ENCODE measurements at regions not wholly inside any gene's neighbourhood (a gene's known extent, or its start where the extent isn't known, plus 50 kb on each side); places are given as distances from the start of the nearest gene placed in this dataset.

- H3K4me1 Mint-ChIP-seq: no peaks in the 10 kb centered on the region
- Histone ChIP-seq H3K36me3 (ENCODE audit: control insufficient read depth in 2 of 3, insufficient read depth in 3 of 3, low read length in 3 of 3) (no peaks in the 10 kb centered on the region), H3K4me1 (ENCODE audit: control insufficient read depth in 2 of 2, insufficient read depth in 2 of 2, low read length in 2 of 2) (no peaks in the 10 kb centered on the region), H3K27ac (ENCODE audit: low read depth, low read length) (no peak overlapping the region), H3K4me3 (ENCODE audit: low read length) (no peak overlapping the region), H3K27me3 (ENCODE audit: control insufficient read depth in 2 of 2, insufficient read depth in 2 of 2, low read length in 2 of 2) (no peaks in the 10 kb centered on the region), H3K9me3 (ENCODE audit: control insufficient read depth in 2 of 3, low read length in 3 of 3) (no peaks in the 10 kb centered on the region)
- H3K9me3 Mint-ChIP-seq: peaks cover 0 to 19% (median 10%) of the 10 kb centered on the region in 11 donors
- intact Hi-C loops (cut with micrococcal nuclease): no loop called here
- no peak overlapping the region for H3K4me3 Mint-ChIP-seq
- H3K27me3 Mint-ChIP-seq: no peaks in the 10 kb centered on the region
- no peak for DNase-seq
- no peak overlapping the region for H3K27ac Mint-ChIP-seq
- CTCF ChIA-PET: no interaction called here
- H3K36me3 Mint-ChIP-seq: no peaks in the 10 kb centered on the region
- POLR2A ChIA-PET: no interaction called here
- ATAC-seq: peak; percentile 80
These were observed 303.0 kb upstream of the PDE4D start for GRCh38 chr5:60196385-60197113.

- no peaks in the 10 kb centered on the region for H3K27me3 Mint-ChIP-seq
- H3K9me3 Mint-ChIP-seq: peaks cover 0 to 20% (median 11%) of the 10 kb centered on the region in 11 donors
- H3K27ac ChIP-seq (ENCODE audit: low read depth, low read length): no peak overlapping the region
- no peaks in the 10 kb centered on the region for H3K4me1 ChIP-seq (ENCODE audit: control insufficient read depth in 2 of 2, insufficient read depth in 2 of 2, low read length in 2 of 2)
- H3K27ac Mint-ChIP-seq: no peak overlapping the region
- ChIA-PET CTCF (no interaction called here), POLR2A (no interaction called here)
- H3K4me3 Mint-ChIP-seq: no peak overlapping the region
- no peaks in the 10 kb centered on the region for H3K36me3 Mint-ChIP-seq
- H3K4me1 Mint-ChIP-seq: no peaks in the 10 kb centered on the region
- no peak for ATAC-seq
- H3K27me3 ChIP-seq (ENCODE audit: control insufficient read depth in 2 of 2, insufficient read depth in 2 of 2, low read length in 2 of 2): no peaks in the 10 kb centered on the region
- no peak overlapping the region for H3K4me3 ChIP-seq (ENCODE audit: low read length)
- DNase-seq: no peak
- H3K36me3 ChIP-seq (ENCODE audit: control insufficient read depth in 2 of 3, insufficient read depth in 3 of 3, low read length in 3 of 3): no peaks in the 10 kb centered on the region
- H3K9me3 ChIP-seq (ENCODE audit: control insufficient read depth in 2 of 3, low read length in 3 of 3): no peaks in the 10 kb centered on the region
- intact Hi-C loops (cut with micrococcal nuclease): no loop called here
These were observed 302.0 kb upstream of the PDE4D start for GRCh38 chr5:60195551-60195950.

- no peak overlapping the region for H3K27ac ChIP-seq (ENCODE audit: low read depth, low read length)
- H3K4me3 ChIP-seq (ENCODE audit: low read length): no peak overlapping the region
- Mint-ChIP-seq H3K27me3 (no peaks in the 10 kb centered on the region), H3K4me3 (no peak overlapping the region), H3K4me1 (no peaks in the 10 kb centered on the region), H3K9me3 (peaks cover 0 to 20% (median 11%) of the 10 kb centered on the region in 11 donors), H3K36me3 (no peaks in the 10 kb centered on the region), H3K27ac (peak overlapping the region in 1 of 9 donors; percentile 13)
- H3K9me3 ChIP-seq (ENCODE audit: control insufficient read depth in 2 of 3, low read length in 3 of 3): no peaks in the 10 kb centered on the region
- DNase-seq: no peak
- no peaks in the 10 kb centered on the region for H3K27me3 ChIP-seq (ENCODE audit: control insufficient read depth in 2 of 2, insufficient read depth in 2 of 2, low read length in 2 of 2)
- ATAC-seq: no peak
- intact Hi-C loops (cut with micrococcal nuclease): no loop called here
- H3K4me1 ChIP-seq (ENCODE audit: control insufficient read depth in 2 of 2, insufficient read depth in 2 of 2, low read length in 2 of 2): no peaks in the 10 kb centered on the region
- POLR2A ChIA-PET: no interaction called here
- H3K36me3 ChIP-seq (ENCODE audit: control insufficient read depth in 2 of 3, insufficient read depth in 3 of 3, low read length in 3 of 3): no peaks in the 10 kb centered on the region
- CTCF ChIA-PET: no interaction called here
These were observed 301.6 kb upstream of the PDE4D start for GRCh38 chr5:60195083-60195482.

- Mint-ChIP-seq H3K27me3 (no peaks in the 10 kb centered on the region), H3K9me3 (peaks cover 0 to 5% (median 0%) of the 10 kb centered on the region in 11 donors), H3K27ac (no peak overlapping the region), H3K4me1 (no peaks in the 10 kb centered on the region), H3K36me3 (no peaks in the 10 kb centered on the region), H3K4me3 (no peak overlapping the region)
- intact Hi-C loops (cut with micrococcal nuclease): no loop called here
- H3K4me1 ChIP-seq (ENCODE audit: control insufficient read depth in 2 of 2, insufficient read depth in 2 of 2, low read length in 2 of 2): no peaks in the 10 kb centered on the region
- no peak overlapping the region for H3K27ac ChIP-seq (ENCODE audit: low read depth, low read length)
- H3K4me3 ChIP-seq (ENCODE audit: low read length): no peak overlapping the region
- DNase-seq (no peak), ATAC-seq (no peak)
- H3K36me3 ChIP-seq (ENCODE audit: control insufficient read depth in 2 of 3, insufficient read depth in 3 of 3, low read length in 3 of 3): no peaks in the 10 kb centered on the region
- H3K27me3 ChIP-seq (ENCODE audit: control insufficient read depth in 2 of 2, insufficient read depth in 2 of 2, low read length in 2 of 2): no peaks in the 10 kb centered on the region
- ChIA-PET POLR2A (no interaction called here), CTCF (no interaction called here)
- H3K9me3 ChIP-seq (ENCODE audit: control insufficient read depth in 2 of 3, low read length in 3 of 3): no peaks in the 10 kb centered on the region
These were observed 291.9 kb upstream of the PDE4D start for GRCh38 chr5:60185231-60186099.

GRCh38 chr5:60184606-60185005, 291.1 kb upstream of the PDE4D start:
- H3K27me3 Mint-ChIP-seq: no peaks in the 10 kb centered on the region
- POLR2A ChIA-PET: no interaction called here

GRCh38 chr5:60183881-60184280, 290.4 kb upstream of the PDE4D start:
- Mint-ChIP-seq H3K9me3 (peaks cover 0 to 5% (median 0%) of the 10 kb centered on the region in 11 donors), H3K4me1 (no peaks in the 10 kb centered on the region), H3K36me3 (no peaks in the 10 kb centered on the region), H3K4me3 (no peak overlapping the region), H3K27me3 (no peaks in the 10 kb centered on the region), H3K27ac (no peak overlapping the region)
- no peak for ATAC-seq
- intact Hi-C loops (cut with micrococcal nuclease): no loop called here
- ChIA-PET POLR2A (no interaction called here), CTCF (no interaction called here)
- Histone ChIP-seq H3K36me3 (ENCODE audit: control insufficient read depth in 2 of 3, insufficient read depth in 3 of 3, low read length in 3 of 3) (no peaks in the 10 kb centered on the region), H3K9me3 (ENCODE audit: control insufficient read depth in 2 of 3, low read length in 3 of 3) (no peaks in the 10 kb centered on the region), H3K27me3 (ENCODE audit: control insufficient read depth in 2 of 2, insufficient read depth in 2 of 2, low read length in 2 of 2) (no peaks in the 10 kb centered on the region), H3K4me1 (ENCODE audit: control insufficient read depth in 2 of 2, insufficient read depth in 2 of 2, low read length in 2 of 2) (no peaks in the 10 kb centered on the region), H3K4me3 (ENCODE audit: low read length) (no peak overlapping the region), H3K27ac (ENCODE audit: low read depth, low read length) (no peak overlapping the region)
- DNase-seq: no peak

More at GRCh38 chr5:60184606-60185005, 291.1 kb upstream of the PDE4D start:
- ATAC-seq: no peak
- Mint-ChIP-seq H3K36me3 (no peaks in the 10 kb centered on the region), H3K4me1 (no peaks in the 10 kb centered on the region), H3K4me3 (no peak overlapping the region), H3K27ac (no peak overlapping the region), H3K9me3 (peaks cover 0 to 5% (median 0%) of the 10 kb centered on the region in 11 donors)
- DNase-seq: no peak
- intact Hi-C loops (cut with micrococcal nuclease): no loop called here
- Histone ChIP-seq H3K27ac (ENCODE audit: low read depth, low read length) (no peak overlapping the region), H3K36me3 (ENCODE audit: control insufficient read depth in 2 of 3, insufficient read depth in 3 of 3, low read length in 3 of 3) (no peaks in the 10 kb centered on the region), H3K4me3 (ENCODE audit: low read length) (no peak overlapping the region), H3K9me3 (ENCODE audit: control insufficient read depth in 2 of 3, low read length in 3 of 3) (no peaks in the 10 kb centered on the region), H3K27me3 (ENCODE audit: control insufficient read depth in 2 of 2, insufficient read depth in 2 of 2, low read length in 2 of 2) (no peaks in the 10 kb centered on the region), H3K4me1 (ENCODE audit: control insufficient read depth in 2 of 2, insufficient read depth in 2 of 2, low read length in 2 of 2) (no peaks in the 10 kb centered on the region)
- CTCF ChIA-PET: no interaction called here

- H3K27me3 Mint-ChIP-seq: no peaks in the 10 kb centered on the region
- peaks cover 0 to 27% (median 7%) of the 10 kb centered on the region in 11 donors for H3K9me3 Mint-ChIP-seq
- Histone ChIP-seq H3K4me3 (ENCODE audit: low read length) (no peak overlapping the region), H3K4me1 (ENCODE audit: control insufficient read depth in 2 of 2, insufficient read depth in 2 of 2, low read length in 2 of 2) (no peaks in the 10 kb centered on the region), H3K27ac (ENCODE audit: low read depth, low read length) (no peak overlapping the region), H3K27me3 (ENCODE audit: control insufficient read depth in 2 of 2, insufficient read depth in 2 of 2, low read length in 2 of 2) (no peaks in the 10 kb centered on the region), H3K9me3 (ENCODE audit: control insufficient read depth in 2 of 3, low read length in 3 of 3) (no peaks in the 10 kb centered on the region), H3K36me3 (ENCODE audit: control insufficient read depth in 2 of 3, insufficient read depth in 3 of 3, low read length in 3 of 3) (no peaks in the 10 kb centered on the region)
- ChIA-PET CTCF (no interaction called here), POLR2A (no interaction called here)
- H3K36me3 Mint-ChIP-seq: no peaks in the 10 kb centered on the region
- H3K4me3 Mint-ChIP-seq: no peak overlapping the region
- DNase-seq (no peak), ATAC-seq (no peak)
- intact Hi-C loops (cut with micrococcal nuclease): no loop called here
- H3K4me1 Mint-ChIP-seq: peaks cover 0 to 2% (median 0%) of the 10 kb centered on the region in 7 donors
- H3K27ac Mint-ChIP-seq: no peak overlapping the region
These were observed 284.6 kb upstream of the PDE4D start for GRCh38 chr5:60178101-60178500.
